Effector memory CD4-positive, alpha-beta T cell (primary cell): ENCODE measurements at regions not wholly inside any gene's neighbourhood (a gene's known extent, or its start where the extent isn't known, plus 50 kb on each side); places are given as distances from the start of the nearest gene placed in this dataset.
"Not testable (repeated sequence)": the region's sequence is repeated elsewhere in the genome, so short reads cannot be mapped to it uniquely, and the experiment has no call there.

Source experiments
- DNase-seq, 3 donors: peaks; one replicate each; pipeline ENCODE4 v3.0.0-alpha.2; 2020
- H3K27ac ChIP-seq: 2 replicates; pipeline ENCODE4 v1.7.0; 2013; ENCODE audit warnings: mild to moderate bottlenecking, low read length, moderate library complexity; ENCODE audit not compliant: insufficient read depth, poor library complexity, severe bottlenecking
- H3K27me3 ChIP-seq: replicated peaks from 2 replicates; pipeline ENCODE4 v1.7.0; 2013; ENCODE audit warnings: mild to moderate bottlenecking, low read length; ENCODE audit not compliant: insufficient read depth, control insufficient read depth, poor library complexity, severe bottlenecking
- H3K36me3 ChIP-seq: 2 replicates; pipeline ENCODE4 v1.7.0; 2013; ENCODE audit warnings: mild to moderate bottlenecking, low read length, moderate library complexity; ENCODE audit not compliant: control insufficient read depth, insufficient read depth
- H3K4me1 ChIP-seq: 2 replicates; pipeline ENCODE4 v1.7.0; 2013; ENCODE audit warnings: low read length, mild to moderate bottlenecking; ENCODE audit not compliant: control insufficient read depth, insufficient read depth, poor library complexity, severe bottlenecking
- H3K4me3 ChIP-seq: 2 replicates; pipeline ENCODE4 v1.7.0; 2013; ENCODE audit warnings: low read length, low read depth, mild to moderate bottlenecking; ENCODE audit not compliant: insufficient read depth, poor library complexity, severe bottlenecking
- H3K9me3 ChIP-seq: 2 replicates; pipeline ENCODE4 v1.7.0; 2013; ENCODE audit warnings: mild to moderate bottlenecking, low read length, moderate library complexity; ENCODE audit not compliant: control insufficient read depth

DNA sequence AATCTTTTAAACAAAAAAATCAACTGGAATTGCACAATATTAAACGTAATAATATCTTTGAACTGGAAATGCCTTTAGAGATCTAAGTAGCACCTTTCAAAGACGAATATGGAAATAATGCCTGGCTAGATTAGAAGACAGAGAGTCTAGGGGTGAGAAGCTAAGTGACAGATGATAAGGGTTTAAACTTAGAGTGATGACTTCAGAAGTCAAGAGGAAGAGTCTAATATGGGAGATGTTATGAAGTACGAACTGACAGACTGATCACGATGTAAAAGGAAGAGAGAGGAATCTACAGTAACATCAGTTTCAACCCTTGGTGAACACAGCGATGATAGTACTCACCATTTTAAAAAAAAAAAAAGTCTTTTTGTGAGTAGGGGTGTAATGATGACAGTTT is 57.9 kb downstream of the HINT1 start:
- no peaks in the 10 kb centered on the region for H3K27me3 ChIP-seq
- H3K4me1 ChIP-seq, result no peaks in the 10 kb centered on the region
- no peak for DNase-seq
- H3K4me3 ChIP-seq, result no peak overlapping the region
- no peaks in the 10 kb centered on the region for H3K36me3 ChIP-seq
- H3K9me3 ChIP-seq, result no peaks in the 10 kb centered on the region
- no peak overlapping the region for H3K27ac ChIP-seq

DNA sequence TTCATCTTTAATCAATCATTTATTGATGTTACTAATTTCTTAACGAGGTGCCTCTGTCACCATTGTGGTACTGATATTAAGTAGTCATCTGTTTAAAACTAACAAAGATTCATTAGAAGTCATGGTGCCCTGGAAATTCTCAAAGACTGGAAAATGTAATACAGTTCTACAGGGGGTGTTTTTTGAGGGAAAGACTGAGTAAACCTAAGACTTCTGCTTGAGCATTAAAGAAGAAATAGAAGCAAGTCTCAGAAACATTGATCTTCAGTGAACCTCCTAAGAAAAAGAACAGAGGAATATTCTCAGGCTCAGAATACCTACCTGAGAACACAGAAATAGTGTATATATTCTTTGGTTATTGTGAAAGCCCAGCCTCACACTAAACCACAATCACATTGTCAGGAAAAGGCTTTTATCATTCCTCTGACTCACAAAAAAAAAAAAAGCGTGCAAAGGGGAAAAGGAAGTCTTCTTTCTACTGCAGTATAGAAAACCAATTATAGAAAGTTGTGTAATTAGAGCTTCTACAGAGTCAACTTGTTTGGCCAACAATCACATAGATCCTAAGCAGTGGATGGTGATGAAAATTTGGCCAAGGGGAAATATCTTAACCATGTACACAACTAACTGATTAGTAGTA is 60.8 kb downstream of the HINT1 start:
- H3K4me1 ChIP-seq, result no peaks in the 10 kb centered on the region
- no peak overlapping the region for H3K4me3 ChIP-seq
- no peaks in the 10 kb centered on the region for H3K36me3 ChIP-seq
- H3K27me3 ChIP-seq, result no peaks in the 10 kb centered on the region
- no peaks in the 10 kb centered on the region for H3K9me3 ChIP-seq
- H3K27ac ChIP-seq, result no peak overlapping the region
- DNase-seq, result no peak

DNA sequence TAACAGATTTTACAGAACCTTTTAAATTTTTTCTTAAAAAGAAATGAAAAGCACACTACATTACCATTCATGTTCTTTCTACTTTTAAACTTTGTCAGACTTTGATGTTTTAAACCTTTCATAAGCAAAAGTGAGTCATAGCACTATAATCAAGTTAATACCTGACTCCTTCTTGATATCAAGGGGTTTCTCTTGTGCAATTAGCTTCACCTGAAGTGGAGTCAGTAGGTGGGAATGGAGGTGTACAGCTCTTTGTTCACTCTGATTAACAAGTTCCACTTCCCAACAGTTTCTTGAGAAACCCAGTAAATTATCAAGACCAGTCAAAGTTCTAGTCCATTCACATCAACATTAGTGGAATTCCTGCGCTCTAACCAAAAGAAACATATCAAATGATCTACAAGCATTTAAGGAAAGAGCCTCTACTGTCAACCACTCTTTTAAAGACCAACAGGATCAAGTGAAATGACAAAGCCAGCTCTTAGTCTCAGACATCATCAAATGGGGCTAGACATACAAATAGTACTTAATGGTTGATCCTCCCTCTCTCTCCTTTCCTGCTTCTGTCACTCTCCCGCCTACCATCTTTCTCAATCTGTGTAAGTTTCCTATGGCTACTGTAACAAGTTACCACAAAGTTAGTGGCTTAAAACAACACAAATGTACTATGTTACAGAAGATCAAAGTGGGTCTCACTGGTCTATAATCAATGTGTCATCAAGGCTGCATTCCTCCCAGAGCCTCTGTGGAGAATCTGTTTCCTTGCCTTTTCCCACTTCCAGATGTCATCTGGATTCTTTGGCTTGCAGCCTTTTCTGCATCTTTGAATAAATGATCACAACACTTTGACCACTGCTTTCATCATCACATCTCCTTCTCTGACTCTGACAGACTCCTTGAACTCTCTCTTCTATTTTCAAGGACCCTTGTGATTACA is 68.0 kb downstream of the HINT1 start:
- H3K9me3 ChIP-seq, result no peaks in the 10 kb centered on the region
- H3K4me1 ChIP-seq, result no peaks in the 10 kb centered on the region
- H3K4me3 ChIP-seq, result no peak overlapping the region
- no peak for DNase-seq
- no peaks in the 10 kb centered on the region for H3K36me3 ChIP-seq
- H3K27me3 ChIP-seq, result no peaks in the 10 kb centered on the region
- H3K27ac ChIP-seq, result no peak overlapping the region

DNA sequence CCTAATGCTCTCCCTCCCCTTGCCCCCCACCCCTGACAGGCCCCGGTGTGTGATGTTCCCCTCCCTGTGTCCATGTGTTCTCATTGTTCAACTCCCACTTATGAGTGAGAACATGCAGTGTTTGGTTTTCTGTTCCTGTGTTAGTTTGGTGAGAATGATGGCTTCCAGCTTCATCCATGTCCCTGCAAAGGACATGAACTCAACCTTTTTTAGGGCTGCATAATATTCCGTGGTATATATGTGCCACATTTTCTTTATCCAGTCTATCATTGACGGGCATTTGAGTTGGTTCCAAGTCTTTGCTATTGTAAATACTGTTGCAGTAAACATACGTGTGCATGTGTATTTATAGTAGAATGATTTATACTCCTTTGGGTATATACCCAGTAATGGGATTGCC is 69.5 kb downstream of the HINT1 start:
- H3K4me1 ChIP-seq, H3K27me3 ChIP-seq, H3K36me3 ChIP-seq, H3K9me3 ChIP-seq, H3K4me3 ChIP-seq, DNase-seq, H3K27ac ChIP-seq: not testable (repeated sequence)

DNA sequence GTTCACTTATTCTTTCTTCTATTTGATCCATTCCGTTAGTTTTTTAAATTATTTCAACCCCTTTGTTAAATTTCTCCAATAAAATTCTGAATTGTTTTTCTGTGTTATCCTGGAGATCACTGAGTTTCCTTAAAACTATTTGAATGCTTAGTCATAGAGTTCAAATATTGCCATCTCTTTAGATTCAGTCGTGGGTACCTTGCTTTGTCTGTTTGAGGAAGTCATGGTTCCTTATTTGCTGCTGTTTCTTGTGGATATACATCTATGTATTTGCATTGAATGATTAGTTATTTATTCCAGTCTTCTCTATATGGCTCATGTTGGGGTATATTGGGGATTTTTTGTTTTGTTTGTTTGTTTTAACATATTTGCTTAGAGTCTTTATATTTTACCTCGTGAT is 80.6 kb downstream of the HINT1 start:
- Histone ChIP-seq H3K27ac (no peak overlapping the region), H3K9me3 (no peaks in the 10 kb centered on the region), H3K4me1 (no peaks in the 10 kb centered on the region), H3K4me3 (no peak overlapping the region), H3K27me3 (no peaks in the 10 kb centered on the region), H3K36me3 (no peaks in the 10 kb centered on the region)
- DNase-seq, result no peak

DNA sequence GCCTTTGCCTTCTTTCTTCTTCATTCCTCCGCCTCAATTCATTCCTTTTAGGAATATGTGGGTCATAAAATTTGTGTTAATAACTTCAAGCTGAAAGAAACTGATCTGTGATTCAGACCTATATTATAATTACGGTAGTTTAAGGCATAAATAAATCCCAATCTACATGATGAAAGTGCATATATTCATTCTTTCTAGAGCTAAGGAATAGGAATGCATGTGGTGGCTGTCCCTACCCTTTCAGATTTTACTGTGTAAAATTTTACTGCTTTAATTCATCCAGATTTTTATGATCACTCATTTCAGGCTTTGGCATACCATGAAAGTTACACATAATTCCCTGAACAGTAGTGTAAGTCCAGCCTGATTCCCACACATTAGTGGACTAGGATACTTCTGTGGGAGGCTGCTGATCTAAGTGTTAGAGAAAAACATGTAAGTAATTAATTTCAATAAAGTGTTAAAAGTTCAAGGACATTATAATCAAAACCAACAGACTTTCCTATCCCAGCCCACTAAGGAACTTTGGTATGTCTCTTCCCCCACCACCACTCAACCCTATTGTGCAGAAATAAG is 83.1 kb downstream of the HINT1 start:
- Histone ChIP-seq H3K9me3 (no peaks in the 10 kb centered on the region), H3K36me3 (no peaks in the 10 kb centered on the region), H3K4me1 (no peaks in the 10 kb centered on the region), H3K27me3 (no peaks in the 10 kb centered on the region), H3K4me3 (no peak overlapping the region), H3K27ac (no peak overlapping the region)
- no peak for DNase-seq

DNA sequence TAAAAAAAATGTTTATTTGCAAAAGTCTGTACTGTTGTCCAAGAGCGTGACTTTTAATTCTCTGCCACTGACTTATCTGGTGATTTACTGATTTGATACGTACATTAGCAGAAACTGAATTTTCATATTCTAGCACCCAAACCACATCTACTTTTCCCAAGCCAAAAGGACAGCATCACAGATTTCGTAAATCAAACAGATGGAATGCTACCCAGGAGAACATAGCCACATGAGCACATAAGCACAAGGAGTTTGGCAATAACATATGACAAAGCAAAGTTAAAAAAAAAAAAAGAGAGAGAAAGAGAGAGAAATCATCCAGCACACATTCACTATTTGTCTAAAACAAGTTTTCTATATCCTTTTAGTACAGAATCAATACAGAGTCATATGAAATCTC is 83.7 kb downstream of the HINT1 start:
- no peak for DNase-seq
- no peaks in the 10 kb centered on the region for H3K4me1 ChIP-seq
- H3K36me3 ChIP-seq, result no peaks in the 10 kb centered on the region
- H3K27ac ChIP-seq, result no peak overlapping the region
- no peaks in the 10 kb centered on the region for H3K9me3 ChIP-seq
- no peak overlapping the region for H3K4me3 ChIP-seq
- H3K27me3 ChIP-seq, result no peaks in the 10 kb centered on the region

DNA sequence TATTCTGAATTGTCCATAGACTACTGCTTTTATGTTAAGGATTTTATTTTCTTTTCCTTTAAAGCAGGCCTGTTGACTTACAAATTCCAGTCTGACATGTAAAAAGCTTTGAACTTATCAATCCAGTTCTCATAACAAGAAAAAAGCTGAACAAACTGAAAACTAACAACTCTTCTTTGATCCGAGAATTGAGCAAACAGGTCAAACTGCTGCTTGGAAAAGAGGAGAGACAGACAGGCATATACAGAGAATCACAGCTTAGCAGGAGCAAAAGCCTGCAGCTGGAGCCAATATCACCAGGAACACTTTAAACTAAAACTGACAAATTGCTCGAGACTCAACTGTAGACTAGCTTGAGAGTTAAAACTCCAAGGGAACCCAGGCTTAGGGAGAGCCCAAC is 85.8 kb downstream of the HINT1 start:
- no peak overlapping the region for H3K27ac ChIP-seq
- no peak overlapping the region for H3K4me3 ChIP-seq
- no peaks in the 10 kb centered on the region for H3K27me3 ChIP-seq
- DNase-seq, result no peak
- H3K9me3 ChIP-seq, result no peaks in the 10 kb centered on the region
- H3K4me1 ChIP-seq, result no peaks in the 10 kb centered on the region
- no peaks in the 10 kb centered on the region for H3K36me3 ChIP-seq

DNA sequence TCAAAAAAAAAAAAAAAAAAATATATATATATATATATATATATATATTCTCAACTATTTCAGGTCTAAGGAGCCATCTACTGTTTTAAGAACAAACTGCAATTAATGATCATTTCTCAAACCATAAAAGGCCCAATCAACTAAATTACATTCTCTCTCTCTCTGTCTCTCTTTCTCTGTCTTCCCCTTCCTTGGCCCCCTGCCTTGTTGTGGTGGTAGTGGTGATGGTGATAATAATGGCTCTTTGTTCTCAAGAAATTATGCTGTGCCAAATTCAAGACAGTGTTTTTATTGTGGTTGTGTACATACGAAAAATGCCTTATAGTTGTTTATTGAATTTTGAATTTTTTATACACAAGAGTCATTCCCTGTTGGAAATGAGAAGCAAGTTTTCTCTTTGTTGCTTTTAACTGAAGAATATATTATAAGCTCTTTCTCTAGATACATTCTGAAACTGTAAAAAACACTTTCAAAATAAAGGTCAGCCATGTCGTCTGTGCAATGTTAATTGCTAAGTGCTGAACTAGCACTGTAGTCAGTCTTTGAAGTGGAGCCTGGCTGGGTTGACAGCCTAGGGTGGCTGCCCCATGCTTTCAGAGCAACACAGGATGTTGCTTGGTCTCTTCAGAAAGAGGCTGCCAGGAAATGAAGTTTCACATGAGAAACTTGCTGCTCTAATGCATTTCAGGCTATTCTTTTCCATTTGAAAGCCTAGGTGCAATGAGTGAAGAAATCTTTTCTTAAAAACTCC is 96.0 kb downstream of the HINT1 start:
- Histone ChIP-seq H3K27me3 (no peaks in the 10 kb centered on the region), H3K4me1 (peaks cover 9% of the 10 kb centered on the region), H3K27ac (peak overlapping the region; percentile 29), H3K4me3 (no peak overlapping the region), H3K36me3 (no peaks in the 10 kb centered on the region), H3K9me3 (no peaks in the 10 kb centered on the region)
- peak; percentile 2 to 34 (median 28) for DNase-seq
